ENCODE measurements at regions not wholly inside any gene's neighbourhood (a gene's known extent, or its start where the extent isn't known, plus 50 kb on each side); places are given as distances from the start of the nearest gene placed in this dataset.
"Not testable (repeated sequence)": the region's sequence is repeated elsewhere in the genome, so short reads cannot be mapped to it uniquely, and the experiment has no call there.

DNA sequence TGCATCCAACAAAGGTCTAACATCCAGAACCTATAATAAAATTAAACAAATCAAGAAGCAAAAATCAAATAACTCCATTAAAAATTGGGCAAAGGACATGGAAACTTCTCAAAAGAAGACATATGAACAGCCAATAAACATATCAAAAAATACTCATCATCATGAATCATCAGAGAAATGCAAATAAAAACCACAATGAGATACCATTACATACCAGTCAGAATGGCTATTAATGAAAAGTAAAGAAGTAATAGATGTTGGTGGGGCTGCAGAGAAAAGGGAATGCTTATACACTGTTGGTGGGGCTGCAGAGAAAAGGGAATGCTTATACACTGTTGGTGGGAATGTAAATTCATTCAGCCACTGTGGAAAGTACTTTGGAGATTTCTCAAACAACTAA, 465.8 kb downstream of the ZIC3 start:
- no peak for DNase-seq

GRCh38 chrX:138034136-138034535, 468.2 kb downstream of the ZIC3 start:
- no peak for DNase-seq

DNA sequence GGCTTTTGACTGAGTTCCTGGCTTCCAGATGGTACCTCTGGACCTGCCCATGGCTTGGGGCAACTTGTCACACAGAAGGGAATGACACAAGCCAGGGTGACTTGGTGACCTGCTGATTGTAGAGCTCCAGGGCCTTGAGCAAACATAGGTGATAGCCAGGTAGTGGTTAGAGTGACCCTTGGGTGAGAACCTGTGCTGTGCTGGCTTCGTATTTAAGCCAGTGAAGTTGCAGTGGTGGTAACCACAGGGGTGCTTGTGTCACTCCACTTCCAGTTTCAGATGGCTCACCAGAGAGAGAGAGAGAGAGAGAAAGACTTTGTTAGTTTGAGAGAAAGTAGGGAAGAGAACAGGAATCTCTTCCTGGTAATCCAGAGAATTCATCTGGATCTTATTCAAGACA, 471.6 kb downstream of the ZIC3 start:
- no peak for DNase-seq

DNA sequence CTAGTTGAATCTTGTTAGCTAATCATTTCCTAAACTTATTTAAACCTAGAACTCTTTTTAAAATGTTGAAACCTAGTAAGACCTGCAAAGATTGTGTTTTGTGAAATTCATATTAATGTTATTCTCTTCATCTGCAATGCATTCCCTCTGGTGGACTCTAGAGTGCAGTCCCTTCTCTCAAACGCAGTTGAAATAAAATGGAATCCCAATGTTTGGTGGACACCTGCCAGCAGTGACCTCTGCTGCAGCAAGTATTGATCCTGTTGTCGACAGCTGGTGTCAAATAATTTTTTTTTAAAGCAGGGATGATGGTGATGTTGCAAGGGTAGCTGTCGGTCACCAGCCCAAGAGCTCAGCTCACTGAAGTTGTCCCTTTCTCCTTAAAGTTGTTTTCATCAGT, 492.0 kb downstream of the ZIC3 start:
- DNase-seq, result no peak

GRCh38 chrX:138058931-138059330, 493.0 kb downstream of the ZIC3 start:
- DNase-seq, result no peak

DNA sequence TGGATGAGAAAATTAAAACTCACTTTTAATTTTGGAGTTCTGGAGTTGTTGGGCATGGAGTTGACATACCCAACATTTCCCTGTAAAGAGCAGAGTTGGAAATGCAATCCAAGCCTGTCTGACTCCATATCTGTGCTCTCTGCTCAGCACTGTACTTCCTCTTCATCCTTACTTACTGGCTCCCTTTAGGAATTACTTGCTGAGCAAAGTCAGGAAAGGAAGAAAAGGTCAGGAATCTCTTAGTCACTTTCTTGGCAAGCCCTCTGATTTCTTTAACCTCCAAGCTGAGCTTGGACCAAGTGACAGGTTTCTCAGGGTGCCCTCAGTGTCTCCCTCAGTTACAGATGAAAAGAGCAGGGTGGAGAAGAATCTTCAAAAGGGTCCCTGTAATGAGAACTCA, 501.5 kb downstream of the ZIC3 start:
- no peak for DNase-seq

GRCh38 chrX:138073626-138074025, 507.7 kb downstream of the ZIC3 start:
- no peak for DNase-seq

- no peak for DNase-seq
Observed at GRCh38 chrX:138082251-138082650, 516.3 kb downstream of the ZIC3 start.

DNA sequence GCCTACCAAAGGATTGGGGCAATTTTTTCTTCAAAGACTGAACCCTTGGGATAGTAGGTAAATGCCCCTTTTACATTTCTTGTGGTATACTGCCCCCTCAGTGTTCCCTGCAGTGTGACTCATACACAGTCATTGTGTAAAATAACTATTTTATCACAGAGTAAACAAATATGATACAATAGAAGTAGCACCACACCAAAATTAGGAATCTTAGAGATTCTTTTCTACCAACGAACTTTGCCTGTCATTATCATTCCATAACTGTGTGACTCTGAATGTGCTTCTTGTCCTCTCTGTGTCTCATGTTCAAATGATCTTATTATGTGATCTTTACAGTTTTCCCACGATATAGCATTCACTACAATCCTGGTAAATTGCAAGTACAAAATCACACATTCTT, 517.0 kb downstream of the ZIC3 start:
- DNase-seq, result no peak

- not testable (repeated sequence) for DNase-seq
Observed at GRCh38 chrX:138110910-138111309, 545.0 kb downstream of the ZIC3 start.

- no peak for DNase-seq
Observed at GRCh38 chrX:138127314-138127713, 561.4 kb downstream of the ZIC3 start.

- DNase-seq, result peak; percentile 16
Observed at GRCh38 chrX:138128027-138128671, 562.2 kb downstream of the ZIC3 start.

- no peak for DNase-seq
Observed at GRCh38 chrX:138150709-138151108, 560.8 kb downstream of the FGF13 start.

- DNase-seq, result no peak
Observed at GRCh38 chrX:138157850-138158249, 553.7 kb downstream of the FGF13 start.

GRCh38 chrX:138191998-138192397, 519.5 kb downstream of the FGF13 start:
- no peak for DNase-seq

GRCh38 chrX:138229718-138230117, 481.8 kb downstream of the FGF13 start:
- no peak for DNase-seq

GRCh38 chrX:138240266-138240665, 471.3 kb downstream of the FGF13 start:
- DNase-seq, result no peak

DNA sequence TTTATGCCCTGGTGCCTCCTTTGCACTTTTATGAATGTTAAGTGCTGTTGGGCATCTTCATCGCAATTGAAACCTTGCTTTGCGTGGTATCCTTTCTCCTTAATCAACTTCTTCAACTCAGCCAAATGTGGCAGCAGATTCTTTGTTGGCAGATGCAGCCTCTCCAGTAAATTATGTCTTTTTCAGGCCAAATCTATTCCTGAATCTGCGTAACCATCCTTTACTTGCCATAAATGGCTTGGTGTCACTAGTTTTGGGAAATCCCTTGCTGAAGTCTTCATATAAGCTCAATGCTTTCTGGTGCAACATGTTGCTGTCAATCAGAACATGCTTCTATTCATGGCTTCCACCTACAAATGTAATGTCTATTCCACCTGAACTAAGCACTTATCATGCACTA, 457.5 kb downstream of the FGF13 start:
- no peak for DNase-seq

DNA sequence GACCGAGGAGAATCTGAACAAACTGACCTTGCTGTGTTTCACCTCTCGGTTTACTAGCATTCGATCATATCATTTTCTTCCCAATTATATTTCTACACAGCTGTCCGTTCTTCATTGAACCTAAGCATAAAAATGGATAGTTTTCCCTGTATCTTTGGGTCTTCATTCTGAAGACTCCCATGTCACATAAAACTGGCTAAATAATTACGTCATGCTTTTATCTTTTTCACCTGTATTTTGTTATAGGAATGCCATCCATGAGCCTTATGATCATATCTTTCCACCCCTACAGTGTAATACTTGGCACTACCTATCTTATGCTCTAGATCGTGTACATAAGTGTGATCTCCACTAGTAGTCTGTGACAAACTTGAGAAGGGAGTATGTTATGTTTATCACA, 456.1 kb downstream of the FGF13 start:
- no peak for DNase-seq

GRCh38 chrX:138264095-138264494, 447.4 kb downstream of the FGF13 start:
- DNase-seq, result not testable (repeated sequence)

- DNase-seq, result no peak
Observed at GRCh38 chrX:138270931-138271330, 440.6 kb downstream of the FGF13 start.

DNA sequence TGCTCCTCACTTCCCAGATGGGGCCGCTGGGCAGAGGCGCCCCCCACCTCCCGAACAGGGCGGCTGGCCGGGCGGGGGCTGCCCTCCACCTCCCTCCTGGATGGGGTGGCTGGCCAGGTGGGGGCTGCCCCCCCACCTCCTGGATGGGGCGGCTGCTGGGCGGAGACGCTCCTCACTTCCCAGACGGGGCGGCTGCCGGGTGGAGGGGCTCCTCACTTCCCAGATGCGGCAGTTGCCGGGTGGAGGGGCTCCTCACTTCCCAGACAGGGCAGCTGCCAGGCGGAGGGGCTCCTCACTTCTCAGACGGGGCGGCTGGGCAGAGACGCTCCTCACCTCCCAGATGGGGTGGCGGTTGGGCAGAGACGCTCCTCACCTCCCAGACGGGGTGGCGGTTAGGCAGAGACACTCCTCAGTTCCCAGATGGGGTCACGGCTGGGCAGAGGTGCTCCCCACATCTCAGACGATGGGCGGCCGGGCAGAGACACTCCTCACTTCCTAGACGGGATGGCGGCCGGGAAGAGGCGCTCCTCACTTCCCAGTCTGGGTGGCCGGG, 428.8 kb downstream of the FGF13 start:
- DNase-seq, result not testable (repeated sequence)

GRCh38 chrX:138287205-138287877, 424.2 kb downstream of the FGF13 start:
- DNase-seq, result no peak

- no peak for DNase-seq
Observed at GRCh38 chrX:138294951-138295350, 416.6 kb downstream of the FGF13 start.

DNA sequence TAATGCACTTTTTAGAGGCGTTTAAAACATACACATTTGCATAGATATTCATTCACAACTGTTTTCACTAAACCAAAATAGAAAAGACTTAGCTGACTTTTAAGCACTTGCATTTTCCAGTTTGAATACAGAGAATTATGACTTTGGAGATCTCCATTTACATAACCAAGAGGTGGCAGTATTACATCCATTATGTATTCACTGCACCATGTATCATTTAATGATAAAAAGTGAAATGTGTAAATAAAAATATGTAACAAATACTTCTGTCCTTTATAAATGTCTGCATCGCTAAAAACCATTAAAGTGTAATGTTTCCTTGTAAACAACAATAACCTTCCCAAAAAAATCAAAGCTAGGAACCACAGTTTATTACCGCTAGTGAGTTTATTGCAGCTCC, 413.2 kb downstream of the FGF13 start:
- DNase-seq, result no peak
